HEK293 (cell line): ENCODE measurements at regions not wholly inside any gene's neighbourhood (a gene's known extent, or its start where the extent isn't known, plus 50 kb on each side); places are given as distances from the start of the nearest gene placed in this dataset.

Source experiments
- CTCF ChIA-PET: fragments of 350-600 bp; formaldehyde crosslinking; extraction: SDS; loops from one replicate; lab custom pipeline; 2021; ENCODE audit warnings: antibody characterized with exemption; lab: Yijun Ruan, JAX
- POLR2A ChIA-PET: fragments of 300-600 bp; formaldehyde crosslinking; extraction: SDS; loops from one replicate; lab custom pipeline; 2020; ENCODE audit warnings: antibody characterized with exemption, inconsistent platforms; lab: Yijun Ruan, JAX
- H3K27ac ChIP-seq: fragments of 200-500 bp; sonication (Bioruptor generic); 2 replicates; pipeline ENCODE4 v1.5.1; 2014; ENCODE audit warnings: low read depth, low read length, control low read depth, inconsistent platforms; ENCODE audit errors: extremely low read depth
- H3K36me3 ChIP-seq, 2 experiments: fragments of 200-500 bp in 1 of 2; sonication (Bioruptor generic) in 1 of 2; 1 replicate in 1 of 2; 2 replicates in 1 of 2; pipeline ENCODE4 v1.5.1; 2014 to 2017; ENCODE audit warnings: inconsistent platforms in 2 of 2, low read length in 2 of 2; ENCODE audit not compliant: control insufficient read depth in 2 of 2, insufficient read depth in 1 of 2
- H3K4me1 ChIP-seq: fragments of 200-500 bp; sonication (Bioruptor generic); 2 replicates; pipeline ENCODE4 v1.5.1; 2014; ENCODE audit warnings: mild to moderate bottlenecking, low read length, inconsistent platforms; ENCODE audit not compliant: control insufficient read depth, insufficient read depth
- H3K4me3 ChIP-seq: 2 replicates; pipeline ENCODE4 v1.5.1; 2011; ENCODE audit warnings: low read depth, mild to moderate bottlenecking, control low read depth, low read length, moderate library complexity
- H3K9me3 ChIP-seq: fragments of 200-500 bp; sonication (Bioruptor generic); 2 replicates; pipeline ENCODE4 v1.5.1; 2014; ENCODE audit warnings: low read depth, low read length, inconsistent platforms; ENCODE audit not compliant: control insufficient read depth, insufficient read depth
- BCL11A ChIP-seq: fragments of 450-650 bp; formaldehyde crosslinking; IDR thresholded peaks from 2 replicates; pipeline ENCODE4 v1.5.1; 2016; ENCODE audit warnings: low read depth, missing biosample characterization, missing genetic modification characterization
- GLI2 ChIP-seq: fragments of 450-650 bp; formaldehyde crosslinking; IDR thresholded peaks from 2 replicates; pipeline ENCODE4; 2017; ENCODE audit warnings: missing biosample characterization, missing genetic modification characterization, low read depth, borderline replicate concordance
- GLIS2 ChIP-seq: fragments of 450-650 bp; formaldehyde crosslinking; IDR thresholded peaks from 2 replicates; pipeline ENCODE4 v1.5.1; 2016; ENCODE audit warnings: missing biosample characterization, missing genetic modification characterization
- HOXC10 ChIP-seq: sonication (generic); formaldehyde crosslinking; IDR thresholded peaks from 2 replicates; pipeline ENCODE4 v1.8.1; 2023; ENCODE audit warnings: mild to moderate bottlenecking, missing genetic modification reagents
- KLF16 ChIP-seq: fragments of 450-650 bp; formaldehyde crosslinking; IDR thresholded peaks from 2 replicates; pipeline ENCODE4 v1.5.1; 2017; ENCODE audit warnings: missing biosample characterization, missing genetic modification characterization
- SCRT2 ChIP-seq: fragments of 450-650 bp; formaldehyde crosslinking; IDR thresholded peaks from 2 replicates; pipeline ENCODE4 v1.5.1; 2016; ENCODE audit warnings: missing biosample characterization, missing genetic modification characterization
- ZNF114 ChIP-seq: fragments of 450-650 bp; formaldehyde crosslinking; IDR thresholded peaks from 2 replicates; pipeline ENCODE4 v1.5.0; 2017; ENCODE audit warnings: missing biosample characterization, missing genetic modification characterization
- ZNF146 ChIP-seq: fragments of 450-650 bp; formaldehyde crosslinking; IDR thresholded peaks from 2 replicates; pipeline ENCODE4 v1.5.1; 2016; ENCODE audit warnings: missing biosample characterization, missing genetic modification characterization
- ZNF223 ChIP-seq: fragments of 450-650 bp; formaldehyde crosslinking; IDR thresholded peaks from 2 replicates; pipeline ENCODE4 v1.5.1; 2016; ENCODE audit warnings: missing biosample characterization, missing genetic modification characterization
- ZNF311 ChIP-seq: fragments of 450-650 bp; formaldehyde crosslinking; IDR thresholded peaks from 2 replicates; pipeline ENCODE4 v1.5.1; 2017; ENCODE audit warnings: missing biosample characterization, missing genetic modification characterization, borderline replicate concordance
- ZNF354C ChIP-seq: fragments of 450-650 bp; formaldehyde crosslinking; IDR thresholded peaks from 2 replicates; pipeline ENCODE4 v1.5.1; 2016; ENCODE audit warnings: missing biosample characterization, missing genetic modification characterization, low read depth, borderline replicate concordance
- ZNF473 ChIP-seq: fragments of 450-650 bp; formaldehyde crosslinking; IDR thresholded peaks from 2 replicates; pipeline ENCODE4 v1.5.1; 2017; ENCODE audit warnings: missing biosample characterization, missing genetic modification characterization
- ZNF530 ChIP-seq: fragments of 450-650 bp; formaldehyde crosslinking; IDR thresholded peaks from 2 replicates; pipeline ENCODE4 v1.5.1; 2016; ENCODE audit warnings: low read depth, missing biosample characterization, missing genetic modification characterization
- ZNF544 ChIP-seq: fragments of 450-650 bp; formaldehyde crosslinking; IDR thresholded peaks from 2 replicates; pipeline ENCODE4 v1.5.0; 2017; ENCODE audit warnings: missing biosample characterization, missing genetic modification characterization
- ZNF555 ChIP-seq: fragments of 450-650 bp; formaldehyde crosslinking; conservative IDR thresholded peaks from 2 replicates; pipeline ENCODE4 v1.5.1; 2017; ENCODE audit warnings: missing biosample characterization, mild to moderate bottlenecking, missing genetic modification characterization, inconsistent platforms
- ZNF560 ChIP-seq: fragments of 450-650 bp; formaldehyde crosslinking; IDR thresholded peaks from 2 replicates; pipeline ENCODE4 v1.5.1; 2017; ENCODE audit warnings: missing biosample characterization, missing genetic modification characterization, borderline replicate concordance
- ZNF747 ChIP-seq: fragments of 450-650 bp; formaldehyde crosslinking; IDR thresholded peaks from 2 replicates; pipeline ENCODE4 v1.5.1; 2016; ENCODE audit warnings: missing biosample characterization, missing genetic modification characterization
- ZNF791 ChIP-seq: fragments of 450-650 bp; formaldehyde crosslinking; IDR thresholded peaks from 2 replicates; pipeline ENCODE4 v1.5.1; 2016; ENCODE audit warnings: missing biosample characterization, missing genetic modification characterization
- ZXDB ChIP-seq: fragments of 450-650 bp; formaldehyde crosslinking; IDR thresholded peaks from 2 replicates; pipeline ENCODE4 v1.5.1; 2016; ENCODE audit warnings: missing biosample characterization, missing genetic modification characterization
- TF ChIP-seq, protein P1 (sequence below): fragments of 450-650 bp; formaldehyde crosslinking; IDR thresholded peaks from 2 replicates; pipeline ENCODE4 v1.5.1; 2016; ENCODE audit warnings: missing biosample characterization, missing genetic modification characterization
- TF ChIP-seq, protein P2 (sequence below): fragments of 450-650 bp; formaldehyde crosslinking; IDR thresholded peaks from 2 replicates; pipeline ENCODE4 v1.5.1; 2016; ENCODE audit warnings: missing biosample characterization, missing genetic modification characterization
- TF ChIP-seq, protein P3 (sequence below): fragments of 450-650 bp; formaldehyde crosslinking; IDR thresholded peaks from 2 replicates; pipeline ENCODE4 v1.5.1; 2016; ENCODE audit warnings: missing biosample characterization, missing genetic modification characterization, borderline replicate concordance
- TF ChIP-seq, protein P4 (sequence below): fragments of 450-650 bp; formaldehyde crosslinking; IDR thresholded peaks from 2 replicates; pipeline ENCODE4 v1.5.1; 2016; ENCODE audit warnings: missing biosample characterization, missing genetic modification characterization
- TF ChIP-seq, protein P5 (sequence below): fragments of 450-650 bp; formaldehyde crosslinking; IDR thresholded peaks from 2 replicates; pipeline ENCODE4 v1.5.1; 2016; ENCODE audit warnings: missing biosample characterization, missing genetic modification characterization

DNA sequence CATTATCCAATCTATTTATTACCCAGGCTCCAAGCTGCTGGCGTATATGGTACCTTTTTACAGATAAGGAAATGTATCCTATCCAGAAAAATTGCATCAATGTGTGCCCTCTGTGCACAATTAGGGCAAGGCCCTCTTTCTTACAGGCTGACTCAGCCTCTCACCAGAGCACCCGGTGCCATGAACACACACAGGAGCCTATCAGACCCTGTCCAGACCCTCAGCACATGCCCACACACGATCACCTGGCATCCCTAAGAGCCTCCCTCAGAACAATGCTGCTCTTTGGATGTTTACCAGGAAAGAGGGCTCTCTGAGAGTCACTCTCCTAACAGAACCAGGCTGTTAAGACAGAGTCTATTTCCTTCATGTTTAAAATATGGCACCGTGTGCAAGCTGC is 460.0 kb upstream of the TBL1XR1 start:
- CTCF ChIA-PET: interaction anchor here (0.6 kb wide), 1 partner anchor 543 kb away, joined by 5 read pairs; no protein-coding TSS in a partner anchor
- no peaks in the 10 kb centered on the region for H3K9me3 ChIP-seq

DNA sequence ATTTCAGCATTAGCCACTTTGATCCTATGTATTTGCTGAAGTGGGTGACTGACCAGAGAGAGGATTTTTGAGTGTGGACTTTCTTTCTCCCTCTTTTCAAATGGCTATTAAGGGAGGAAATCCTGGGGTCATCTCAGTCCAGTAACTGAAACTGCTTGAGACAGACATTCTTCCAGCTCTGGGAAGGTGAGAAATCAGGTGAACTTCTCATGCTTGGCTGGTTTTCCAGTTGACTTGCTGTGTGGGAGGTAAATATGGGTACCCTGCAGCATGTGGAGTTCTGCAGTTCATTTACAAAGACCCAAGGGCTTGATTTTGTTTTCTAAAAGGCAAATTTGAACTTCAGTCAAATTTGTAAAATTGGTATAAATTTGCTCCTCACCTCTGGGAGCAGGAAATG is 461.1 kb upstream of the TBL1XR1 start:
- Histone ChIP-seq H3K27ac (no peak overlapping the region), H3K4me3 (no peak overlapping the region), H3K36me3 (no peaks in the 10 kb centered on the region), H3K9me3 (no peaks in the 10 kb centered on the region), H3K4me1 (no peaks in the 10 kb centered on the region)
- CTCF ChIA-PET: no interaction called here
- POLR2A ChIA-PET: no interaction called here
- TF ChIP-seq SCRT2 (tag by site-specific recombination) (no peak), ZNF223 (no peak), GLIS2 (tag by site-specific recombination) (no peak), KLF16 (tag by site-specific recombination) (no peak), ZNF146 (tag by site-specific recombination) (no peak), ZNF530 (tag by site-specific recombination) (no peak), ZNF311 (tag by site-specific recombination) (no peak), ZNF354C (no peak), ZNF747 (no peak), ZNF555 (tag by site-specific recombination) (no peak)
- TF ChIP-seq, protein P1, sequence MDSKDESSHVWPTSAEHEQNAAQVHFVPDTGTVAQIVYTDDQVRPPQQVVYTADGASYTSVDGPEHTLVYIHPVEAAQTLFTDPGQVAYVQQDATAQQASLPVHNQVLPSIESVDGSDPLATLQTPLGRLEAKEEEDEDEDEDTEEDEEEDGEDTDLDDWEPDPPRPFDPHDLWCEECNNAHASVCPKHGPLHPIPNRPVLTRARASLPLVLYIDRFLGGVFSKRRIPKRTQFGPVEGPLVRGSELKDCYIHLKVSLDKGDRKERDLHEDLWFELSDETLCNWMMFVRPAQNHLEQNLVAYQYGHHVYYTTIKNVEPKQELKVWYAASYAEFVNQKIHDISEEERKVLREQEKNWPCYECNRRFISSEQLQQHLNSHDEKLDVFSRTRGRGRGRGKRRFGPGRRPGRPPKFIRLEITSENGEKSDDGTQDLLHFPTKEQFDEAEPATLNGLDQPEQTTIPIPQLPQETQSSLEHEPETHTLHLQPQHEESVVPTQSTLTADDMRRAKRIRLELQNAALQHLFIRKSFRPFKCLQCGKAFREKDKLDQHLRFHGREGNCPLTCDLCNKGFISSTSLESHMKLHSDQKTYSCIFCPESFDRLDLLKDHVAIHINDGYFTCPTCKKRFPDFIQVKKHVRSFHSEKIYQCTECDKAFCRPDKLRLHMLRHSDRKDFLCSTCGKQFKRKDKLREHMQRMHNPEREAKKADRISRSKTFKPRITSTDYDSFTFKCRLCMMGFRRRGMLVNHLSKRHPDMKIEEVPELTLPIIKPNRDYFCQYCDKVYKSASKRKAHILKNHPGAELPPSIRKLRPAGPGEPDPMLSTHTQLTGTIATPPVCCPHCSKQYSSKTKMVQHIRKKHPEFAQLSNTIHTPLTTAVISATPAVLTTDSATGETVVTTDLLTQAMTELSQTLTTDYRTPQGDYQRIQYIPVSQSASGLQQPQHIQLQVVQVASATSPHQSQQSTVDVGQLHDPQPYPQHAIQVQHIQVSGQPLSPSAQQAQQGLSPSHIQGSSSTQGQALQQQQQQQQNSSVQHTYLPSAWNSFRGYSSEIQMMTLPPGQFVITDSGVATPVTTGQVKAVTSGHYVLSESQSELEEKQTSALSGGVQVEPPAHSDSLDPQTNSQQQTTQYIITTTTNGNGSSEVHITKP (tag by site-specific recombination): no peak
- TF ChIP-seq, protein P2, sequence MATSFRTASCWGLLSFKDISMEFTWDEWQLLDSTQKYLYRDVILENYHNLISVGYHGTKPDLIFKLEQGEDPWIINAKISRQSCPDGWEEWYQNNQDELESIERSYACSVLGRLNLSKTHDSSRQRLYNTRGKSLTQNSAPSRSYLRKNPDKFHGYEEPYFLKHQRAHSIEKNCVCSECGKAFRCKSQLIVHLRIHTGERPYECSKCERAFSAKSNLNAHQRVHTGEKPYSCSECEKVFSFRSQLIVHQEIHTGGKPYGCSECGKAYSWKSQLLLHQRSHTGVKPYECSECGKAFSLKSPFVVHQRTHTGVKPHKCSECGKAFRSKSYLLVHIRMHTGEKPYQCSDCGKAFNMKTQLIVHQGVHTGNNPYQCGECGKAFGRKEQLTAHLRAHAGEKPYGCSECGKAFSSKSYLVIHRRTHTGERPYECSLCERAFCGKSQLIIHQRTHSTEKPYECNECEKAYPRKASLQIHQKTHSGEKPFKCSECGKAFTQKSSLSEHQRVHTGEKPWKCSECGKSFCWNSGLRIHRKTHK: no peak
- TF ChIP-seq, protein P3, sequence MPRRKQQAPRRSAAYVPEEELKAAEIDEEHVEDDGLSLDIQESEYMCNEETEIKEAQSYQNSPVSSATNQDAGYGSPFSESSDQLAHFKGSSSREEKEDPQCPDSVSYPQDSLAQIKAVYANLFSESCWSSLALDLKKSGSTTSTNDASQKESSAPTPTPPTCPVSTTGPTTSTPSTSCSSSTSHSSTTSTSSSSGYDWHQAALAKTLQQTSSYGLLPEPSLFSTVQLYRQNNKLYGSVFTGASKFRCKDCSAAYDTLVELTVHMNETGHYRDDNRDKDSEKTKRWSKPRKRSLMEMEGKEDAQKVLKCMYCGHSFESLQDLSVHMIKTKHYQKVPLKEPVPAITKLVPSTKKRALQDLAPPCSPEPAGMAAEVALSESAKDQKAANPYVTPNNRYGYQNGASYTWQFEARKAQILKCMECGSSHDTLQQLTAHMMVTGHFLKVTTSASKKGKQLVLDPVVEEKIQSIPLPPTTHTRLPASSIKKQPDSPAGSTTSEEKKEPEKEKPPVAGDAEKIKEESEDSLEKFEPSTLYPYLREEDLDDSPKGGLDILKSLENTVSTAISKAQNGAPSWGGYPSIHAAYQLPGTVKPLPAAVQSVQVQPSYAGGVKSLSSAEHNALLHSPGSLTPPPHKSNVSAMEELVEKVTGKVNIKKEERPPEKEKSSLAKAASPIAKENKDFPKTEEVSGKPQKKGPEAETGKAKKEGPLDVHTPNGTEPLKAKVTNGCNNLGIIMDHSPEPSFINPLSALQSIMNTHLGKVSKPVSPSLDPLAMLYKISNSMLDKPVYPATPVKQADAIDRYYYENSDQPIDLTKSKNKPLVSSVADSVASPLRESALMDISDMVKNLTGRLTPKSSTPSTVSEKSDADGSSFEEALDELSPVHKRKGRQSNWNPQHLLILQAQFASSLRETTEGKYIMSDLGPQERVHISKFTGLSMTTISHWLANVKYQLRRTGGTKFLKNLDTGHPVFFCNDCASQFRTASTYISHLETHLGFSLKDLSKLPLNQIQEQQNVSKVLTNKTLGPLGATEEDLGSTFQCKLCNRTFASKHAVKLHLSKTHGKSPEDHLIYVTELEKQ (tag by site-specific recombination): no peak

More for the DNA sequence above, 460.0 kb upstream of the TBL1XR1 start:
- Histone ChIP-seq H3K36me3 (no peaks in the 10 kb centered on the region), H3K27ac (no peak overlapping the region), H3K4me1 (no peaks in the 10 kb centered on the region), H3K4me3 (no peak overlapping the region)
- TF ChIP-seq ZNF560 (tag by site-specific recombination): no peak
- TF ChIP-seq ZNF791 (tag by site-specific recombination): no peak
- TF ChIP-seq BCL11A (tag by site-specific recombination): no peak
- no peak for TF ChIP-seq ZNF747
- TF ChIP-seq, protein P4, sequence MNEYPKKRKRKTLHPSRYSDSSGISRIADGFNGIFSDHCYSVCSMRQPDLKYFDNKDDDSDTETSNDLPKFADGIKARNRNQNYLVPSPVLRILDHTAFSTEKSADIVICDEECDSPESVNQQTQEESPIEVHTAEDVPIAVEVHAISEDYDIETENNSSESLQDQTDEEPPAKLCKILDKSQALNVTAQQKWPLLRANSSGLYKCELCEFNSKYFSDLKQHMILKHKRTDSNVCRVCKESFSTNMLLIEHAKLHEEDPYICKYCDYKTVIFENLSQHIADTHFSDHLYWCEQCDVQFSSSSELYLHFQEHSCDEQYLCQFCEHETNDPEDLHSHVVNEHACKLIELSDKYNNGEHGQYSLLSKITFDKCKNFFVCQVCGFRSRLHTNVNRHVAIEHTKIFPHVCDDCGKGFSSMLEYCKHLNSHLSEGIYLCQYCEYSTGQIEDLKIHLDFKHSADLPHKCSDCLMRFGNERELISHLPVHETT (tag by site-specific recombination): no peak
- TF ChIP-seq GLI2 (tag by site-specific recombination): no peak
- no peak for TF ChIP-seq SCRT2 (tag by site-specific recombination)
- no peak for TF ChIP-seq ZNF473 (tag by site-specific recombination)
- TF ChIP-seq ZNF544: no peak
- TF ChIP-seq ZXDB (tag by site-specific recombination): no peak
- no peak for TF ChIP-seq HOXC10
- TF ChIP-seq ZNF223: no peak
- TF ChIP-seq, protein P5, sequence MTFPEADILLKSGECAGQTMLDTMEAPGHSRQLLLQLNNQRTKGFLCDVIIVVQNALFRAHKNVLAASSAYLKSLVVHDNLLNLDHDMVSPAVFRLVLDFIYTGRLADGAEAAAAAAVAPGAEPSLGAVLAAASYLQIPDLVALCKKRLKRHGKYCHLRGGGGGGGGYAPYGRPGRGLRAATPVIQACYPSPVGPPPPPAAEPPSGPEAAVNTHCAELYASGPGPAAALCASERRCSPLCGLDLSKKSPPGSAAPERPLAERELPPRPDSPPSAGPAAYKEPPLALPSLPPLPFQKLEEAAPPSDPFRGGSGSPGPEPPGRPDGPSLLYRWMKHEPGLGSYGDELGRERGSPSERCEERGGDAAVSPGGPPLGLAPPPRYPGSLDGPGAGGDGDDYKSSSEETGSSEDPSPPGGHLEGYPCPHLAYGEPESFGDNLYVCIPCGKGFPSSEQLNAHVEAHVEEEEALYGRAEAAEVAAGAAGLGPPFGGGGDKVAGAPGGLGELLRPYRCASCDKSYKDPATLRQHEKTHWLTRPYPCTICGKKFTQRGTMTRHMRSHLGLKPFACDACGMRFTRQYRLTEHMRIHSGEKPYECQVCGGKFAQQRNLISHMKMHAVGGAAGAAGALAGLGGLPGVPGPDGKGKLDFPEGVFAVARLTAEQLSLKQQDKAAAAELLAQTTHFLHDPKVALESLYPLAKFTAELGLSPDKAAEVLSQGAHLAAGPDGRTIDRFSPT (tag by site-specific recombination): no peak
- no peak for TF ChIP-seq ZNF114
- POLR2A ChIA-PET: no interaction called here
